Fibroblast of lung (primary cell): ENCODE measurements at regions not wholly inside any gene's neighbourhood (a gene's known extent, or its start where the extent isn't known, plus 50 kb on each side); places are given as distances from the start of the nearest gene placed in this dataset.

ENCODE experiments used
- EZH2 ChIP-seq: IDR thresholded peaks from 2 replicates; pipeline ENCODE4 v1.5.1; 2012; ENCODE audit warnings: low read length, control low read depth, mild to moderate bottlenecking; ENCODE audit errors: missing control alignments
- TF ChIP-seq, protein P1 (sequence below), 2 donors: IDR thresholded peaks in 1 of 2; conservative IDR thresholded peaks in 1 of 2; 1 replicate in 1 of 2; 2 replicates in 1 of 2; pipeline ENCODE4 v1.5.1; 2011 to 2012; ENCODE audit warnings: low read length in 2 of 2, control low read depth in 1 of 2, inconsistent platforms in 1 of 2, low read depth in 1 of 2, mild to moderate bottlenecking in 1 of 2

DNA sequence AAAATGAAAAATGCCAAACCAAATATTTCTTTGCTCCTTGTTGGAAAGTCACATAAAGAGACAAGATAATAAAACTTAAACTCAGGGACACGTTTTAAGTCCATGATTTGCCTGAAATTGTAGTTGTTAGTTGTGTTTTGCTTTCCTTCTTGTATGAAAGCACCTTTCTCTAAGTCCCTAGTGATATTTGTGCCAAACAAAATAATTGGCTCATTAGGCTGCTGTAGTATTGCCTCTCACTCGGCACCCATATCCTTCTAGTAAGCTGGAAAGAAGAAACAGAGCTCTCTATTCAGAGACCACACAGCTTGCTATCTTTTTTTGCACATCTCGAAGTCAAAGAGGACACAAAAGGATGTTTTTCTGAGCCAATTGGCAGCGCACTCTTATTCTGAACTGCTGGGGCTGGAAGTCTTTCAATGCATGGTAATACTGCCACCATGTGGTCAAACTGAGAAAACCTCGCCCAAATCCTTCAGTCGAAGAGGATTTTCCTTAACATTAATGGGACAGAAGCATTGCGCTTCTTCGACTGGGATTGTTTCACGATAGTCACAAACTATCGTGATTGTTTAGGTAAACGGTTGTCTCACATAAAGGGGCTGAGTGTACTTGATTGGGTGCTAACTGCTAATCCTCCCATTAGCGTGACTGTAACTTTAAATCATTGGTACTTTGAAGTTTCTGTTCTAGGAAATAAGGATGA is 571.9 kb upstream of the LCORL start:
- TF ChIP-seq, protein P1, sequence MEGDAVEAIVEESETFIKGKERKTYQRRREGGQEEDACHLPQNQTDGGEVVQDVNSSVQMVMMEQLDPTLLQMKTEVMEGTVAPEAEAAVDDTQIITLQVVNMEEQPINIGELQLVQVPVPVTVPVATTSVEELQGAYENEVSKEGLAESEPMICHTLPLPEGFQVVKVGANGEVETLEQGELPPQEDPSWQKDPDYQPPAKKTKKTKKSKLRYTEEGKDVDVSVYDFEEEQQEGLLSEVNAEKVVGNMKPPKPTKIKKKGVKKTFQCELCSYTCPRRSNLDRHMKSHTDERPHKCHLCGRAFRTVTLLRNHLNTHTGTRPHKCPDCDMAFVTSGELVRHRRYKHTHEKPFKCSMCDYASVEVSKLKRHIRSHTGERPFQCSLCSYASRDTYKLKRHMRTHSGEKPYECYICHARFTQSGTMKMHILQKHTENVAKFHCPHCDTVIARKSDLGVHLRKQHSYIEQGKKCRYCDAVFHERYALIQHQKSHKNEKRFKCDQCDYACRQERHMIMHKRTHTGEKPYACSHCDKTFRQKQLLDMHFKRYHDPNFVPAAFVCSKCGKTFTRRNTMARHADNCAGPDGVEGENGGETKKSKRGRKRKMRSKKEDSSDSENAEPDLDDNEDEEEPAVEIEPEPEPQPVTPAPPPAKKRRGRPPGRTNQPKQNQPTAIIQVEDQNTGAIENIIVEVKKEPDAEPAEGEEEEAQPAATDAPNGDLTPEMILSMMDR (conservative IDR thresholded peaks at IDR 0.05 in 1 of 2, IDR thresholded peaks at IDR 0.05 in 1 of 2; ENCODE audit: low read depth in 1 of 2, low read length in 2 of 2) = peak; percentile 80 to 87
- no peak for TF ChIP-seq EZH2
